CD14-positive monocyte (primary cell): ENCODE measurements at regions not wholly inside any gene's neighbourhood (a gene's known extent, or its start where the extent isn't known, plus 50 kb on each side); places are given as distances from the start of the nearest gene placed in this dataset.

Experiments
- DNase-seq, 3 donors: peaks; one replicate each; pipeline ENCODE4 v3.0.0-alpha.2; 2011 to 2022
- H2AFZ ChIP-seq: 2 replicates; pipeline ENCODE4 v1.6.0; 2012; ENCODE audit warnings: mild to moderate bottlenecking, low read depth, low read length, inconsistent platforms; ENCODE audit not compliant: insufficient read depth, poor library complexity, severe bottlenecking
- H3K27ac ChIP-seq, 2 donors: 1 replicate in 1 of 2; 2 replicates in 1 of 2; pipeline ENCODE4 v1.5.1; 2012 to 2013; ENCODE audit warnings: low read length in 2 of 2, control low read depth in 1 of 2, inconsistent platforms in 1 of 2, low read depth in 1 of 2, mild to moderate bottlenecking in 1 of 2
- H3K27me3 ChIP-seq, 2 donors: one replicate each; pipeline versions ENCODE4 v1.6.0 to v1.6.1; 2011 to 2013; ENCODE audit warnings: low read length in 2 of 2; ENCODE audit not compliant: control insufficient read depth in 2 of 2, insufficient read depth in 2 of 2
- H3K36me3 ChIP-seq, 2 donors: replicated peaks in 1 of 2; 1 replicate in 1 of 2; 2 replicates in 1 of 2; pipeline versions ENCODE4 v1.5.1 to v1.6.1; 2012 to 2013; ENCODE audit warnings: low read length in 2 of 2, control low read depth in 1 of 2, inconsistent platforms in 1 of 2, mild to moderate bottlenecking in 1 of 2; ENCODE audit not compliant: insufficient read depth in 2 of 2, control insufficient read depth in 1 of 2
- H3K4me1 ChIP-seq, 2 donors: 1 replicate in 1 of 2; 2 replicates in 1 of 2; pipeline versions ENCODE4 v1.5.1 to v1.6.1; 2012 to 2013; ENCODE audit warnings: low read length in 2 of 2, control low read depth in 1 of 2, inconsistent platforms in 1 of 2, mild to moderate bottlenecking in 1 of 2, moderate library complexity in 1 of 2; ENCODE audit not compliant: insufficient read depth in 2 of 2, control insufficient read depth in 1 of 2
- H3K4me2 ChIP-seq: replicated peaks from 2 replicates; pipeline ENCODE3; 2012; ENCODE audit warnings: low read length, moderate library complexity, mild to moderate bottlenecking; ENCODE audit not compliant: poor library complexity, severe bottlenecking; ENCODE audit errors: extremely low read depth
- H3K4me3 ChIP-seq, 3 experiments: fragments of 200-600 bp in 1 of 3; sonication (generic) in 1 of 3; replicated peaks in 1 of 3; 1 replicate in 2 of 3; 2 replicates in 1 of 3; pipeline ENCODE4 v1.5.1; 2011 to 2013; ENCODE audit warnings: low read length in 3 of 3, mild to moderate bottlenecking in 3 of 3, control low read depth in 2 of 3, low read depth in 2 of 3, inconsistent platforms in 1 of 3, moderate library complexity in 1 of 3
- H3K79me2 ChIP-seq: 2 replicates; pipeline ENCODE4 v1.6.0; 2012; ENCODE audit warnings: mild to moderate bottlenecking, control low read depth, inconsistent platforms, low read length, moderate library complexity; ENCODE audit not compliant: insufficient read depth
- H3K9ac ChIP-seq: 2 replicates; pipeline ENCODE4 v1.6.0; 2017; ENCODE audit warnings: low read length, mild to moderate bottlenecking; ENCODE audit not compliant: insufficient read depth, poor library complexity, severe bottlenecking
- H3K9me3 ChIP-seq, 2 donors: replicated peaks in 1 of 2; 1 replicate in 1 of 2; 2 replicates in 1 of 2; pipeline versions ENCODE4 v1.5.1 to v1.6.1; 2012 to 2013; ENCODE audit warnings: low read length in 2 of 2, control low read depth in 1 of 2; ENCODE audit not compliant: control insufficient read depth in 1 of 2, insufficient read depth in 1 of 2
- H4K20me1 ChIP-seq: 2 replicates; pipeline ENCODE4 v1.6.0; 2012; ENCODE audit warnings: mild to moderate bottlenecking, low read length, control low read depth, moderate library complexity; ENCODE audit not compliant: insufficient read depth
- H3K27ac Mint-ChIP-seq, 7 donors: one replicate each; pipeline ENCODE4 v1.8.0; 2020; ENCODE audit warnings: mild to moderate bottlenecking in 7 of 7, mixed read lengths in 7 of 7, moderate library complexity in 6 of 7, inconsistent platforms in 2 of 7
- H3K27me3 Mint-ChIP-seq, 3 donors: one replicate each; pipeline ENCODE4 v1.8.0; 2021 to 2022; ENCODE audit warnings: low read depth in 3 of 3, mild to moderate bottlenecking in 3 of 3, mixed read lengths in 3 of 3, moderate library complexity in 3 of 3, inconsistent platforms in 1 of 3
- H3K36me3 Mint-ChIP-seq, 2 donors: one replicate each; pipeline ENCODE4 v1.8.0; 2020; ENCODE audit warnings: mixed read lengths in 2 of 2, inconsistent platforms in 1 of 2, mild to moderate bottlenecking in 1 of 2
- H3K4me1 Mint-ChIP-seq: one replicate; pipeline ENCODE4 v1.8.0; 2020; ENCODE audit warnings: mild to moderate bottlenecking, mixed read lengths
- H3K4me3 Mint-ChIP-seq, 2 donors: one replicate each; pipeline ENCODE4 v1.8.0; 2020; ENCODE audit warnings: mild to moderate bottlenecking in 2 of 2, mixed read lengths in 2 of 2, moderate library complexity in 1 of 2
- H3K9me3 Mint-ChIP-seq, 7 donors: one replicate each; pipeline ENCODE4 v1.8.0; 2020 to 2022; ENCODE audit warnings: mixed read lengths in 7 of 7, mild to moderate bottlenecking in 6 of 7, moderate library complexity in 6 of 7, inconsistent platforms in 2 of 7
- CTCF ChIP-seq: fragments of 200-600 bp; IDR thresholded peaks from one replicate; pipeline ENCODE4 v1.8.0; 2022; ENCODE audit warnings: antibody characterized with exemption, mild to moderate bottlenecking
- WGBS: methylation state at CpG from one replicate; pipeline ENCODE4 v1.1.5; 2013; ENCODE audit warnings: missing lambda C conversion rate; ENCODE audit not compliant: insufficient coverage; 5-methylcytosine and 5-hydroxymethylcytosine counted together
- intact Hi-C, 2 donors: fragments of 100-400 bp; cut with micrococcal nuclease; formaldehyde crosslinking; loops; one replicate each; pipeline versions ENCODE4 v1.15.0 to v1.15.1; 2023

GRCh38 chr14:103221781-103222358 lies 98.6 kb downstream of the TNFAIP2 start:
- Mint-ChIP-seq H3K36me3 (no peaks in the 10 kb centered on the region), H3K27ac (no peak overlapping the region), H3K4me1 (peaks cover 6% of the 10 kb centered on the region), H3K9me3 (peaks cover 0 to 11% (median 5%) of the 10 kb centered on the region in 7 donors), H3K4me3 (peak overlapping the region in 1 of 2 donors; percentile 66), H3K27me3 (peaks cover 53 to 65% (median 58%) of the 10 kb centered on the region in 3 donors)
- 95% methylated on average over 13 of the region's 13 CpGs for WGBS
- no peak overlapping the region for H2AFZ ChIP-seq
- no peaks in the 10 kb centered on the region for H3K79me2 ChIP-seq
- no peaks in the 10 kb centered on the region for H3K36me3 ChIP-seq
- peaks cover 3 to 10% of the 10 kb centered on the region in 2 donors for H3K4me1 ChIP-seq
- no peak overlapping the region for H3K9ac ChIP-seq
- no peak for DNase-seq
- H3K4me3 ChIP-seq, result no peak overlapping the region
- H3K27me3 ChIP-seq, result peaks cover 20 to 44% of the 10 kb centered on the region in 2 donors
- H3K9me3 ChIP-seq, result no peaks in the 10 kb centered on the region
- intact Hi-C loops, result no loop called here
- H4K20me1 ChIP-seq, result no peaks in the 10 kb centered on the region
- TF ChIP-seq CTCF, result no peak
- no peak overlapping the region for H3K27ac ChIP-seq
- no peak overlapping the region for H3K4me2 ChIP-seq

- Histone ChIP-seq H3K4me1 (peaks cover 3 to 10% of the 10 kb centered on the region in 2 donors), H3K36me3 (no peaks in the 10 kb centered on the region), H3K9ac (no peak overlapping the region), H3K79me2 (no peaks in the 10 kb centered on the region), H2AFZ (no peak overlapping the region), H3K9me3 (no peaks in the 10 kb centered on the region), H4K20me1 (no peaks in the 10 kb centered on the region), H3K4me2 (no peak overlapping the region), H3K27ac (no peak overlapping the region), H3K27me3 (peaks cover 18 to 32% of the 10 kb centered on the region in 2 donors), H3K4me3 (no peak overlapping the region)
- WGBS, result 92% methylated on average over 11 of the region's 15 CpGs
- intact Hi-C loops, result no loop called here
- Mint-ChIP-seq H3K36me3 (no peaks in the 10 kb centered on the region), H3K27ac (no peak overlapping the region), H3K9me3 (peaks cover 0 to 8% (median 4%) of the 10 kb centered on the region in 7 donors), H3K4me3 (no peak overlapping the region), H3K27me3 (peaks cover 44 to 55% (median 51%) of the 10 kb centered on the region in 3 donors), H3K4me1 (peaks cover 6% of the 10 kb centered on the region)
- DNase-seq, result no peak
- TF ChIP-seq CTCF, result no peak
Observed at GRCh38 chr14:103223818-103224352, 100.6 kb downstream of the TNFAIP2 start.
